HG03159 (cell line): ENCODE measurements at regions not wholly inside any gene's neighbourhood (a gene's known extent, or its start where the extent isn't known, plus 50 kb on each side); places are given as distances from the start of the nearest gene placed in this dataset.
A peak's percentile ranks its signal among the peaks of the same experiment; 100 is the strongest.
"Not testable (repeated sequence)": the region's sequence is repeated elsewhere in the genome, so short reads cannot be mapped to it uniquely, and the experiment has no call there.

ENCODE experiments used
- ATAC-seq: cut with Tn5 transposase; IDR thresholded peaks from one replicate; pipeline ENCODE4 v1.9.1; 2021; ENCODE audit warnings: mild to moderate bottlenecking, moderate library complexity; ENCODE audit not compliant: unreplicated experiment

- ATAC-seq, result no peak
Observed at GRCh38 chrX:23061116-23061515, 61.4 kb downstream of the DDX53 start.

- ATAC-seq, result no peak
Observed at GRCh38 chrX:23062359-23062758, 62.6 kb downstream of the DDX53 start.

GRCh38 chrX:23066588-23067281 is 67.0 kb downstream of the DDX53 start:
- ATAC-seq, result peak; percentile 85

- not testable (repeated sequence) for ATAC-seq
Observed at GRCh38 chrX:23075461-23075860, 75.7 kb downstream of the DDX53 start.

GRCh38 chrX:23079347-23079746 is 79.6 kb downstream of the DDX53 start:
- no peak for ATAC-seq

- no peak for ATAC-seq
Observed at GRCh38 chrX:23100826-23101225, 101.1 kb downstream of the DDX53 start.

- ATAC-seq, result no peak
Observed at GRCh38 chrX:23103546-23103945, 103.8 kb downstream of the DDX53 start.

GRCh38 chrX:23114241-23114640 is 114.5 kb downstream of the DDX53 start:
- no peak for ATAC-seq

- ATAC-seq, result no peak
Observed at GRCh38 chrX:23115651-23116050, 115.9 kb downstream of the DDX53 start.

- ATAC-seq, result no peak
Observed at GRCh38 chrX:23118163-23118562, 118.4 kb downstream of the DDX53 start.

- ATAC-seq, result no peak
Observed at GRCh38 chrX:23118890-23119527, 119.2 kb downstream of the DDX53 start.

- ATAC-seq, result no peak
Observed at GRCh38 chrX:23127586-23127985, 127.8 kb downstream of the DDX53 start.

GRCh38 chrX:23133551-23133950 is 133.8 kb downstream of the DDX53 start:
- no peak for ATAC-seq

- ATAC-seq, result no peak
Observed at GRCh38 chrX:23134136-23134535, 134.4 kb downstream of the DDX53 start.

GRCh38 chrX:23136816-23137215 is 137.1 kb downstream of the DDX53 start:
- ATAC-seq, result no peak

- no peak for ATAC-seq
Observed at GRCh38 chrX:23168291-23168690, 166.4 kb upstream of the PTCHD1 start.

- no peak for ATAC-seq
Observed at GRCh38 chrX:23185951-23186350, 148.7 kb upstream of the PTCHD1 start.

GRCh38 chrX:23187819-23188218 is 146.8 kb upstream of the PTCHD1 start:
- no peak for ATAC-seq

- ATAC-seq, result no peak
Observed at GRCh38 chrX:23194885-23195554, 139.6 kb upstream of the PTCHD1 start.

GRCh38 chrX:23195761-23196160 is 138.9 kb upstream of the PTCHD1 start:
- no peak for ATAC-seq

- ATAC-seq, result no peak
Observed at GRCh38 chrX:23201706-23202105, 132.9 kb upstream of the PTCHD1 start.

GRCh38 chrX:23202326-23202725 is 132.3 kb upstream of the PTCHD1 start:
- no peak for ATAC-seq
